Upper lobe of left lung (tissue), 4 donors: ENCODE measurements at regions not wholly inside any gene's neighbourhood (a gene's known extent, or its start where the extent isn't known, plus 50 kb on each side); places are given as distances from the start of the nearest gene placed in this dataset.

Experiments
- EP300 ChIP-seq, 4 donors: sonication (generic); formaldehyde crosslinking; IDR thresholded peaks; one replicate each; pipeline ENCODE4 v1.5.1; 2017; ENCODE audit warnings: antibody characterized with exemption in 4 of 4, control low read depth in 2 of 4
- POLR2A ChIP-seq, 4 donors: fragments of 450-650 bp; IDR thresholded peaks; one replicate each; pipeline ENCODE4 v1.5.1; 2016 to 2017; ENCODE audit warnings: antibody characterized with exemption in 4 of 4, mild to moderate bottlenecking in 2 of 4
- TF ChIP-seq, protein P1 (sequence below), 6 experiments: fragments of 450-650 bp in 4 of 6; fragments of 200-600 bp in 2 of 6; sonication (generic) in 2 of 6; IDR thresholded peaks; one replicate each; pipeline ENCODE4 v1.5.1; 2016 to 2019; ENCODE audit warnings: antibody characterized with exemption in 6 of 6

DNA sequence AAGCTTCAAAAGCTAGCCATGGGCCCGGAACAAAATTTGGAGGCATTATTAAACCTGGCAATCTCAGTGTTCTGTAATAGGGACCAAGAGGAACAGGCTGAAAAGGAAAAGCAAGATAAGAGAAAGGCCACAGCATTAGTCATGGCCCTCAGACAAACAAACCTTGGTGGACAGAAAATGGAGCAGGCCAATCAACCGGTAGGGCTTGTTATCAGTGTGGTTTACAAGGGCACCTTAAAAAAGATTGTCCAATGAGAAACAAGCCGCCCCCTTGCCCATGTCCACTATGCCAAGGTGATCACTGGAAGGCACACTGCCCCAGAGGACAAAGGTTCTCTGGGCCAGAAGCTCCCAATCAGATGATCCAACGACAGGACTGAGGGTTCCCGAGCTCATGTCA lies 653.9 kb upstream of the TMEM132C start:
- TF ChIP-seq, protein P1, sequence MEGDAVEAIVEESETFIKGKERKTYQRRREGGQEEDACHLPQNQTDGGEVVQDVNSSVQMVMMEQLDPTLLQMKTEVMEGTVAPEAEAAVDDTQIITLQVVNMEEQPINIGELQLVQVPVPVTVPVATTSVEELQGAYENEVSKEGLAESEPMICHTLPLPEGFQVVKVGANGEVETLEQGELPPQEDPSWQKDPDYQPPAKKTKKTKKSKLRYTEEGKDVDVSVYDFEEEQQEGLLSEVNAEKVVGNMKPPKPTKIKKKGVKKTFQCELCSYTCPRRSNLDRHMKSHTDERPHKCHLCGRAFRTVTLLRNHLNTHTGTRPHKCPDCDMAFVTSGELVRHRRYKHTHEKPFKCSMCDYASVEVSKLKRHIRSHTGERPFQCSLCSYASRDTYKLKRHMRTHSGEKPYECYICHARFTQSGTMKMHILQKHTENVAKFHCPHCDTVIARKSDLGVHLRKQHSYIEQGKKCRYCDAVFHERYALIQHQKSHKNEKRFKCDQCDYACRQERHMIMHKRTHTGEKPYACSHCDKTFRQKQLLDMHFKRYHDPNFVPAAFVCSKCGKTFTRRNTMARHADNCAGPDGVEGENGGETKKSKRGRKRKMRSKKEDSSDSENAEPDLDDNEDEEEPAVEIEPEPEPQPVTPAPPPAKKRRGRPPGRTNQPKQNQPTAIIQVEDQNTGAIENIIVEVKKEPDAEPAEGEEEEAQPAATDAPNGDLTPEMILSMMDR (IDR thresholded peaks at IDR 0.05) = no peak
- no peak for TF ChIP-seq POLR2A (IDR thresholded peaks at IDR 0.05)
- TF ChIP-seq EP300 (IDR thresholded peaks at IDR 0.05) = no peak
